ENCODE measurements at regions not wholly inside any gene's neighbourhood (a gene's known extent, or its start where the extent isn't known, plus 50 kb on each side); places are given as distances from the start of the nearest gene placed in this dataset.

GRCh38 chrX:124476562-124476961 is 130.2 kb downstream of the SH2D1A start:
- H3K56ac ChIP-seq (replicated peaks; ENCODE audit: insufficient read length, low read depth, low read length), result no peak overlapping the region
- TF ChIP-seq CHD1 (IDR thresholded peaks at IDR 0.05; ENCODE audit: low read depth, low read length), result no peak
- no peak for TF ChIP-seq GTF2F1 (IDR thresholded peaks at IDR 0.05; ENCODE audit: borderline replicate concordance, low read depth, low read length)
- TF ChIP-seq CEBPB (IDR thresholded peaks at IDR 0.05; ENCODE audit: low read depth, low read length), result no peak
- TF ChIP-seq SP2 (IDR thresholded peaks at IDR 0.05; ENCODE audit: low read length), result no peak
- no peak for TF ChIP-seq USF2 (IDR thresholded peaks at IDR 0.05; ENCODE audit: low read length)
- TF ChIP-seq POLR2AphosphoS5 (IDR thresholded peaks at IDR 0.05; ENCODE audit: low read depth, low read length), result no peak
- no peak for TF ChIP-seq KDM4A (IDR thresholded peaks at IDR 0.05; ENCODE audit: low read depth, low read length, severe bottlenecking)
- no peak for TF ChIP-seq RAD21 (IDR thresholded peaks at IDR 0.05 in 1 of 2, conservative IDR thresholded peaks at IDR 0.05 in 1 of 2; ENCODE audit: low read depth in 2 of 2, low read length in 2 of 2)
- no peak for TF ChIP-seq EP300 (IDR thresholded peaks at IDR 0.05; ENCODE audit: borderline replicate concordance in 1 of 2, low read depth in 2 of 2, low read length in 2 of 2)
- TF ChIP-seq KDM5A (IDR thresholded peaks at IDR 0.05; ENCODE audit: low read length), result no peak
- no peak for TF ChIP-seq ATF3 (IDR thresholded peaks at IDR 0.05; ENCODE audit: insufficient read depth, low read depth, low read length)
- no peak for TF ChIP-seq NANOG (IDR thresholded peaks at IDR 0.05; ENCODE audit: insufficient read depth, low read depth, low read length, poor library complexity, severe bottlenecking)
- no peak for TF ChIP-seq POLR2A (IDR thresholded peaks at IDR 0.05; ENCODE audit: control extremely low read depth in 1 of 2, low read depth in 2 of 2, low read length in 2 of 2)
- no peak for TF ChIP-seq TCF12 (IDR thresholded peaks at IDR 0.05; ENCODE audit: low read depth, low read length)

More at GRCh38 chrX:124476562-124476961, 130.2 kb downstream of the SH2D1A start:
- Histone ChIP-seq H3K18ac (ENCODE audit: extremely low read depth, low read length) (no peak overlapping the region), H3K27me3 (replicated peaks in 1 of 4; ENCODE audit: control insufficient read depth in 3 of 4, extremely low read depth in 1 of 4, insufficient read depth in 3 of 4, low read length in 3 of 4) (no peaks in the 10 kb centered on the region), H4K91ac (replicated peaks; ENCODE audit: insufficient read length, low read length) (no peak overlapping the region), H3K36me3 (ENCODE audit: control insufficient read depth in 2 of 4, insufficient read depth in 4 of 4, low read length in 3 of 4) (no peaks in the 10 kb centered on the region), H4K5ac (ENCODE audit: insufficient read length, low read depth, low read length) (no peak overlapping the region), H2BK120ac (replicated peaks; ENCODE audit: low read depth, low read length) (no peak overlapping the region), H2BK12ac (ENCODE audit: low read depth, low read length) (no peak overlapping the region), H3K23ac (ENCODE audit: insufficient read length) (no peak overlapping the region), H2BK20ac (ENCODE audit: low read length) (no peak overlapping the region), H3K9ac (replicated peaks in 1 of 4; ENCODE audit: extremely low read depth in 1 of 4, low read depth in 3 of 4, low read length in 3 of 4) (no peak overlapping the region), H2BK5ac (ENCODE audit: low read depth, low read length) (no peak overlapping the region), H4K8ac (ENCODE audit: extremely low read depth, insufficient read depth, low read length) (no peak overlapping the region), H3K27ac (ENCODE audit: low read depth, low read length) (no peak overlapping the region), H3K9me3 (ENCODE audit: insufficient read depth in 2 of 2, low read depth in 1 of 2, low read length in 1 of 2) (no peaks in the 10 kb centered on the region), H3K14ac (ENCODE audit: insufficient read length) (no peak overlapping the region), H2AFZ (ENCODE audit: low read length) (no peak overlapping the region), H3K4me1 (replicated peaks in 1 of 4; ENCODE audit: control insufficient read depth in 3 of 4, insufficient read depth in 4 of 4, low read length in 3 of 4) (peaks cover 0 to 2% (median 0%) of the 10 kb centered on the region in 4 experiments; a peak in 1 of 7 replicates), H3K79me2 (ENCODE audit: control insufficient read depth in 1 of 2, insufficient read depth in 2 of 2, low read length in 2 of 2) (no peaks in the 10 kb centered on the region), H3K23me2 (ENCODE audit: low read depth, low read length) (no peaks in the 10 kb centered on the region), H3K4me3 (ENCODE audit: extremely low read depth in 1 of 4, insufficient read depth in 2 of 4, low read depth in 3 of 4, low read length in 4 of 4) (no peak overlapping the region), H2BK15ac (ENCODE audit: low read length) (no peak overlapping the region), H4K20me1 (replicated peaks in 1 of 2; ENCODE audit: control insufficient read depth in 1 of 2, insufficient read depth in 2 of 2, low read length in 2 of 2) (no peaks in the 10 kb centered on the region), H3K4ac (replicated peaks; ENCODE audit: insufficient read length, low read depth, low read length) (no peak overlapping the region), H3K79me1 (ENCODE audit: low read depth, low read length) (no peaks in the 10 kb centered on the region), H3K4me2 (ENCODE audit: insufficient read depth in 1 of 2, low read depth in 2 of 2, low read length in 2 of 2) (no peak overlapping the region), H2AK5ac (ENCODE audit: low read depth, low read length) (no peak overlapping the region)
- WGBS, 2 experiments (ENCODE audit: extremely low coverage in 1 of 2, insufficient coverage in 1 of 2, insufficient read length in 1 of 2, insufficient replicate concordance in 2 of 2, low coverage in 1 of 2, low lambda C conversion rate in 2 of 2, missing lambda C conversion rate in 1 of 2), result 92% methylated on average over 2 of the region's 2 CpGs; no CpG with 5 or more reads in 1 of the 2 experiments
- CTCF ChIA-PET (ENCODE audit: partially characterized antibody), result no interaction called here
- FAIRE-seq, result no peak
- POLR2A ChIA-PET (ENCODE audit: partially characterized antibody), result no interaction called here
- no peak for DNase-seq (ENCODE audit: low read depth in 1 of 2, low spot score in 2 of 2)

Data from H1 (cell line).